Activated CD4-positive, CD25-positive, alpha-beta regulatory T cell treated with anti-CD3 and anti-CD28 coated beads, Interleukin-2, amount 50 U/mL, for 24 hours (primary cell): ENCODE measurements at regions not wholly inside any gene's neighbourhood (a gene's known extent, or its start where the extent isn't known, plus 50 kb on each side); places are given as distances from the start of the nearest gene placed in this dataset.
A peak's percentile ranks its signal among the peaks of the same experiment; 100 is the strongest.

Experiments used
- ATAC-seq, 2 donors: fragments of 150-1000 bp; cut with Tn5 transposase; one replicate each; pipeline ENCODE4 v1.10.0; 2021; ENCODE audit warnings: mild to moderate bottlenecking in 1 of 2, moderate library complexity in 1 of 2

GRCh38 chr2:101550555-101550954 is 75.6 kb upstream of the RFX8 start:
- ATAC-seq = no peak

GRCh38 chr2:101549371-101549770 is 74.5 kb upstream of the RFX8 start:
- no peak for ATAC-seq

GRCh38 chr2:101546376-101547058 is 71.6 kb upstream of the RFX8 start:
- peak in 1 of 2 donors; percentile 55 for ATAC-seq

GRCh38 chr2:101545950-101546349 is 71.0 kb upstream of the RFX8 start:
- no peak for ATAC-seq

GRCh38 chr2:101540518-101540917 is 65.6 kb upstream of the RFX8 start:
- no peak for ATAC-seq

GRCh38 chr2:101538076-101538475 is 63.2 kb upstream of the RFX8 start:
- ATAC-seq = no peak

- ATAC-seq = no peak
Observed at GRCh38 chr2:101534149-101534611, 59.3 kb upstream of the RFX8 start.

GRCh38 chr2:101533561-101534148 is 58.7 kb upstream of the RFX8 start:
- ATAC-seq = no peak

- ATAC-seq = no peak
Observed at GRCh38 chr2:101528501-101528900, 53.6 kb upstream of the RFX8 start.

GRCh38 chr2:101524806-101525430 is 50.0 kb upstream of the RFX8 start:
- ATAC-seq = no peak
